Heart left ventricle (tissue), 16 donors: ENCODE measurements at regions not wholly inside any gene's neighbourhood (a gene's known extent, or its start where the extent isn't known, plus 50 kb on each side); places are given as distances from the start of the nearest gene placed in this dataset.

Experiments used
- ATAC-seq, 4 donors: fragments of 200-7000 bp; cut with Tn5 transposase; one replicate each; pipeline ENCODE4 v1.9.1; 2020 to 2022; ENCODE audit warnings: moderate library complexity in 4 of 4, mild to moderate bottlenecking in 3 of 4, moderate number of reproducible peaks in 1 of 4
- DNase-seq, 5 donors: peaks; one replicate each; pipeline ENCODE4 v3.0.0-alpha.2; 2020
- H3K27ac ChIP-seq, 12 donors: fragments of 200-600 bp; sonication (generic) in 4 of 12; one replicate each; pipeline versions ENCODE4 v1.5.0 to v1.8.0; 2016 to 2022; ENCODE audit warnings: mild to moderate bottlenecking in 2 of 12
- H3K27me3 ChIP-seq, 9 donors: fragments of 200-600 bp; sonication (generic) in 2 of 9; one replicate each; pipeline versions ENCODE4 v1.5.1 to v1.8.0; 2016 to 2022; ENCODE audit warnings: mild to moderate bottlenecking in 3 of 9
- H3K36me3 ChIP-seq, 9 donors: fragments of 200-600 bp; sonication (generic) in 2 of 9; one replicate each; pipeline versions ENCODE4 v1.5.0 to v1.8.0; 2018 to 2022; ENCODE audit warnings: mild to moderate bottlenecking in 2 of 9
- H3K4me1 ChIP-seq, 12 donors: fragments of 200-600 bp; sonication (generic) in 4 of 12; one replicate each; pipeline versions ENCODE4 v1.5.0 to v1.8.0; 2016 to 2022; ENCODE audit warnings: mild to moderate bottlenecking in 3 of 12
- H3K4me3 ChIP-seq, 12 donors: fragments of 200-600 bp; sonication (generic) in 4 of 12; one replicate each; pipeline versions ENCODE4 v1.5.0 to v1.8.0; 2017 to 2022; ENCODE audit warnings: mild to moderate bottlenecking in 9 of 12, moderate library complexity in 4 of 12
- H3K9me3 ChIP-seq, 12 donors: fragments of 200-600 bp; sonication (generic) in 4 of 12; one replicate each; pipeline versions ENCODE4 v1.5.0 to v1.8.0; 2016 to 2022; ENCODE audit warnings: mild to moderate bottlenecking in 1 of 12
- POLR2A ChIP-seq, 2 donors: fragments of 450-650 bp; IDR thresholded peaks; one replicate each; pipeline ENCODE4 v1.6.1; 2017; ENCODE audit warnings: antibody characterized with exemption in 2 of 2, mild to moderate bottlenecking in 2 of 2, moderate library complexity in 2 of 2
- WGBS, 4 donors: extraction: QIAGEN DNeasy Blood & Tissue Kit in 2 of 4; methylation state at CpG; one replicate each; pipeline versions ENCODE4 v1.1.5 to v1.1.7; 2013 to 2018; 5-methylcytosine and 5-hydroxymethylcytosine counted together
- intact Hi-C, 10 donors: fragments of 100-400 bp; cut with DNase I; formaldehyde crosslinking; loops; one replicate each; pipeline versions ENCODE4 v1.11.1 to v1.14.2; 2022
- TF ChIP-seq, protein P1 (sequence below), 12 donors: fragments of 200-600 bp; sonication (generic) in 4 of 12; IDR thresholded peaks; one replicate each; pipeline versions ENCODE4 v1.5.0 to v1.8.0; 2018 to 2022; ENCODE audit warnings: antibody characterized with exemption in 12 of 12, mild to moderate bottlenecking in 5 of 12
- donor health status: ischemic (EF 13 %, LVEDD 7.1; RV severe dilation, severe dysfunction).
- donor health status: healthy with polysubstance abuse.
- donor health status: DM: no; HTN: yes; CAD: no.
- donor health status: DM: no; HTN: no; CAD: no.
- donor health status: ischemic (EF 25% LVEDD 6.9; RV normal size, moderate dysfunction).
- donor health status: ischemic (EF 25% LVEDD 5.7; RV mildly dilated, moderate dysfunction).
- donor health status: healthy.
- donor health status: DM: yes; HTN: yes; CAD: no.
- donor health status: ischemic (EF 35%, LVEDD 5.7; RV mildly dilated, moderate dysfunction).
- donor health status: nonischemic (EF 11% LVEDD 7.7; RV severe dilation, severe dysfunction).
- donor health status: DM: yes; HTN: yes; CAD: no.
- donor health status: PGD.
- donor health status: ischemic (EF 29% LVEDD 5.4; RV normal size, mild dysfunction).
- donor health status: nonischemic (EF 23%, LVEDD 6.1; RV moderate dilation, normal function).

DNA sequence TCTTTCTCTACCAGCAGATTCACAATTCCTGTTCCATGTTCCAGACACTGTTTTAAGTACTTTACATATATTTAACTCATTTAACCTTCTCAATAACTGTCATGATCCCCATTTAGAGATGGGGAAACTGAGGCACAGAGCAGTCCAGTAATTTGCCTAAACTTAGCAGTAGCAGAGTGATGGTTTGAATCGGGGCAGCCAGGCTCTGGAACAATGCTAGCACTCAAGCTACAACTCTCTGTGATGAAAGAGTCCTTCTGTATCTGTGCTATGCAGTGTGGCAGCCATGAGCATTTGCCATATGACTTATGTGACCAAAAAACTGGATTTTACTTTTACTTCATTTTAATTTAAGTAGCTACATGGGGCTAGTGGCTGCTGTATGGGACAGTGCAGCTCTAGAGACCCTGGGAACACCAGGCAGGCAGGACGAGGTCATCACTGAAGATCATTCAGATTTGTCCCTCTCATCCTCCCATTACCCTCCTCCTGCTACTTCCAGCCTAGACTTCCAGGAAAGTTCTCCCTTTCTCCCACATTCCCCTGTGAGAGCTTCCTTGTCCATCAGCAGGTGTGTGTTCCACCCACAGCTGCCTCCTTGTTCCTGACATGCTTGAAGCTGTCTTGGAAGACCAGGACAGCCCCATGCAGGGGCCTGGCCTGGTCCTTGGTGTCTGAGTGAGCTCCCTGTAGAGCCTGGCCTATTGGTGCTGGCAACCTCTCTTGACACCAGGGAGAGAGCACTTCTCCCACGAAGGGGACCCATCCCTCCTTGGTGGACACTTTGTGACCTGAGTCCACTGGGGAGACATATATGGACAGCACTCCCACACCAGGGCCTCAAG, 157.0 kb downstream of the MRPL14 start:
- DNase-seq (peak in 1 of 5 donors; percentile 4), ATAC-seq (no peak)
- Histone ChIP-seq H3K4me1 (peaks cover 0 to 27% (median 17%) of the 10 kb centered on the region in 12 donors), H3K27ac (no peak overlapping the region), H3K4me3 (no peak overlapping the region), H3K27me3 (no peaks in the 10 kb centered on the region), H3K36me3 (no peaks in the 10 kb centered on the region), H3K9me3 (no peaks in the 10 kb centered on the region)
- intact Hi-C loops: no loop called here
- WGBS, 4 donors: 57 to 70% (median 62%) methylated on average over 2 to 3 of the region's 3 CpGs
- TF ChIP-seq POLR2A (IDR thresholded peaks at IDR 0.05): no peak

DNA sequence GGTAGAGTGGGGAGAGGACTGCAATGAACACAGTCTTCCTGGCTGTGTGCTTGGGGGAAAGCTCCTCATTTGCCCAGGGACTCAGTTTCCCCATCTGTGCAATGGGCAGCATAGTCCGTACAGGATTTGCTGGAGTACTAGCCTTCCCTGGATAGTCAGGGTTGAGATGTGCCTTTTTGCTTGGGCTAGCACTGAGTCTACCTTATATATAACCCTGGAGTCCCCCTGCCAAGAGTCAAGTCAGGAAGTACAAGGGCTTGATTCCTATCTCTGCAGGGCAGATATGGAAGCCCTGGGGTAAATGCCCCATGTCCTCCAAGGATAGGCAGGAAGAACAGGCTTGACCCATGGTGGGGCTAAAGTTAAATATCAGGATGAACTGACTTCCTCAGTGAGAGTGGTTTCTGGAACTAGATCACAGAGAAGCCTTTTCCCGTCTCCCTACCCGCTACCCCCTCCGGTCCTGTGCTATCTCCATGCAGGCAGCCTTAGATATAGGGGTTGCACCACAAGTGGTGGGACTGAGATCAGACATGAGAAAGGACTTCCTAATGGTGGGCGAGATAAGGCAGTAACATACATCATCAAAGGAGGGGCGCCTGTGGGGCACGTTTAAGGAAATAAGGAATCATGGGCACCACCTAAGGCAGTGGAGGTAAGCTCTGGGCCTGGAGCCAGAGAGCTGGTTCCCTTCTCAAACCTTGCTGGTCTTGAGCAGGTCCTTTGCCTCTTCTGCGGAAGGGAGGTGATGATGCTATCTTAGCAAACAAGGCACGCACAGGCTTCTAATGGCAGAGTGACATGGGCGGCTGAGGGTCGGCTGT, 157.9 kb downstream of the MRPL14 start:
- H3K27ac ChIP-seq: no peak overlapping the region
- no peaks in the 10 kb centered on the region for H3K36me3 ChIP-seq
- WGBS, 4 donors: 77 to 81% (median 79%) methylated on average over 11 of the region's 11 CpGs
- no peak overlapping the region for H3K4me3 ChIP-seq
- no peaks in the 10 kb centered on the region for H3K27me3 ChIP-seq
- intact Hi-C loops: no loop called here
- DNase-seq (no peak), ATAC-seq (no peak)
- H3K4me1 ChIP-seq: peaks cover 0 to 27% (median 17%) of the 10 kb centered on the region in 12 donors
- H3K9me3 ChIP-seq: no peaks in the 10 kb centered on the region
- TF ChIP-seq POLR2A (IDR thresholded peaks at IDR 0.05): no peak
- TF ChIP-seq, protein P1, sequence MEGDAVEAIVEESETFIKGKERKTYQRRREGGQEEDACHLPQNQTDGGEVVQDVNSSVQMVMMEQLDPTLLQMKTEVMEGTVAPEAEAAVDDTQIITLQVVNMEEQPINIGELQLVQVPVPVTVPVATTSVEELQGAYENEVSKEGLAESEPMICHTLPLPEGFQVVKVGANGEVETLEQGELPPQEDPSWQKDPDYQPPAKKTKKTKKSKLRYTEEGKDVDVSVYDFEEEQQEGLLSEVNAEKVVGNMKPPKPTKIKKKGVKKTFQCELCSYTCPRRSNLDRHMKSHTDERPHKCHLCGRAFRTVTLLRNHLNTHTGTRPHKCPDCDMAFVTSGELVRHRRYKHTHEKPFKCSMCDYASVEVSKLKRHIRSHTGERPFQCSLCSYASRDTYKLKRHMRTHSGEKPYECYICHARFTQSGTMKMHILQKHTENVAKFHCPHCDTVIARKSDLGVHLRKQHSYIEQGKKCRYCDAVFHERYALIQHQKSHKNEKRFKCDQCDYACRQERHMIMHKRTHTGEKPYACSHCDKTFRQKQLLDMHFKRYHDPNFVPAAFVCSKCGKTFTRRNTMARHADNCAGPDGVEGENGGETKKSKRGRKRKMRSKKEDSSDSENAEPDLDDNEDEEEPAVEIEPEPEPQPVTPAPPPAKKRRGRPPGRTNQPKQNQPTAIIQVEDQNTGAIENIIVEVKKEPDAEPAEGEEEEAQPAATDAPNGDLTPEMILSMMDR (IDR thresholded peaks at IDR 0.05): no peak

DNA sequence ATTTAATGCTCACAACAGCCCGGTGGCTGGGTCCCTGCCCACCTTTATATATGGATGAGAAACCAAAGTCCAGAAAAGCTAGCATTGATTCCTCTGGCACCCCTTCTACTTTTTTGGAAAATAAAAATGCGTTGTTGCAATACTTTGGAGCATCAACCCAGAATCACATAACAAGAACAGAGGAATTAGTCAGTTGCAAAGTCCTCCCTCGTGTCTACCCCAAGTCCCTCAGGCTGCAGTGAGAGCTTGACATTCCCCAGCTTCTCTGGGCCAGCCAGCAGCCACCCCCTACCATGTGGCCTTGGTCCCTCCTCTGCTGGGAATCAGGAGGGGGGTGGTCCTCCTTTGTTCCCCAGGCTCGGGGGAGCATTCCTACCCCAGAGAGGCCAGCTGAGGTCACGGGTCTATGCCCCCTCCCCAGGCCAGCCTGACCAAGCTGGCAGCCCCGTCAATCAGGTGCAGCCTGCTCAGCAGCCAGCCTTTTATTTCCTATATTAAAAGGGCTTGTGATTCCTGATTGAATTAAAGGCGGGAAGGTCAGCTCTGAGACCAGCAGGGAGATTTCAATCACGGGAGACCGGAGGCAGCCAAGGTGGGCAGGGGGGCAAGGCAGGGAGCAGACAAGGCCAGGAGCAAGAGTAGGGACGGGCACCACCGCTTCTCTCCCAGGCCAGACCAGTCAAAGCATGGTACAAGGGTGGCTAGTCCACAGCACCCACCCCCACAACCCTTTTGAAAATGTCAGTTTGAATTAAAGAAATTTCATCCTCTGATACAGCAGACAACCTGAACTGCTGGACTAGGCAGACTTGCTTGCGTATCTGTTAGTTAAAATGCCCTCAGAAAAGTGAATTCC, 158.9 kb downstream of the MRPL14 start:
- Histone ChIP-seq H3K9me3 (no peaks in the 10 kb centered on the region), H3K27me3 (no peaks in the 10 kb centered on the region), H3K4me3 (no peak overlapping the region), H3K4me1 (peaks cover 0 to 24% (median 14%) of the 10 kb centered on the region in 12 donors), H3K27ac (no peak overlapping the region), H3K36me3 (no peaks in the 10 kb centered on the region)
- ATAC-seq (no peak), DNase-seq (no peak)
- WGBS, 4 donors: 82 to 90% (median 87%) methylated on average over 10 to 12 of the region's 12 CpGs
- no peak for TF ChIP-seq POLR2A (IDR thresholded peaks at IDR 0.05)
- TF ChIP-seq, protein P1 (IDR thresholded peaks at IDR 0.05): no peak
- intact Hi-C loops: no loop called here

DNA sequence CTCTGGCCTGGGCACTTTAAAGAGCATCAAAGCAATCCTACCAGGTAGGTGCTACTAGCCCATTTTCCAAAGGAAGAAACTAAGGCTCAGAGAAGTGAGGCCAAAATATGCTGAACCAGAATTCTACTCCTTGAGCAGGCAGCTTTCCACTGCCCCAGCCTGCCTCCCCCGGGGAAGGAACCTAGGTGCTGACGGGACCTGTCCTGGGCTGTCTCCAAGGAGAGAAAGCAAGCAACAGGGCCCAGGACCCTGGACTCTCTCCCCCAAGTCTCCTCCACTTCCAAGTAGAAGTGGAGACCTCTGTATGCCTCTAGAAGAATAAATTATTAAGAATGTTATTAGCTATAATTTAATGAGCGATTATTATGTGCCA, 159.5 kb downstream of the MRPL14 start:
- no peak for DNase-seq
- no peaks in the 10 kb centered on the region for H3K36me3 ChIP-seq
- ATAC-seq: no peak
- no peaks in the 10 kb centered on the region for H3K27me3 ChIP-seq
- 87 to 93% (median 89%) methylated on average over 3 of the region's 3 CpGs for WGBS, 4 donors
- intact Hi-C loops: no loop called here
- no peak overlapping the region for H3K27ac ChIP-seq
- peaks cover 0 to 17% (median 8%) of the 10 kb centered on the region in 12 donors for H3K4me1 ChIP-seq
- no peaks in the 10 kb centered on the region for H3K9me3 ChIP-seq
- no peak for TF ChIP-seq POLR2A (IDR thresholded peaks at IDR 0.05)
- TF ChIP-seq, protein P1 (IDR thresholded peaks at IDR 0.05): no peak
- no peak overlapping the region for H3K4me3 ChIP-seq
